K562 (cell line): ENCODE measurements at regions not wholly inside any gene's neighbourhood (a gene's known extent, or its start where the extent isn't known, plus 50 kb on each side); places are given as distances from the start of the nearest gene placed in this dataset.

Experiments used
- ATAC-seq: fragments of 200-7000 bp; cut with Tn5 transposase; 3 replicates; pipeline ENCODE4 v1.9.1; 2020; ENCODE audit warnings: moderate library complexity
- BruUV-seq: library from RNA; stranded (reverse); fragments of 400-500 nt; replicated peaks from 2 replicates; lab custom pipeline; 2021; lab: Mats Ljungman, UMichigan
- CTCF ChIA-PET: fragments of 300-600 bp; formaldehyde crosslinking; extraction: SDS; loops from one replicate; lab custom pipeline; 2021; ENCODE audit warnings: low intra/inter-chr PET ratio; lab: Yijun Ruan, JAX
- POLR2A ChIA-PET: fragments of 300-600, 350-650 bp; sonication (Branson Sonifier 250); formaldehyde crosslinking; extraction: SDS; loops from one replicate; lab custom pipeline; 2021; ENCODE audit warnings: antibody characterized with exemption, inconsistent platforms; lab: Yijun Ruan, JAX
- DNase-seq, 4 experiments: peaks; one replicate each; pipeline versions ENCODE4 v3.0.0 to v3.0.0-alpha.2; 2011 to 2018; ENCODE audit warnings: low spot score in 3 of 4, mixed read lengths in 3 of 4; ENCODE audit errors: extremely low read depth in 1 of 4
- FAIRE-seq: peaks from 2 replicates; lab custom pipeline; 2011; peaks lifted over from hg19 to GRCh38; lab: Jason Lieb, UNC
- H2AFZ ChIP-seq: 2 replicates; pipeline ENCODE4 v1.6.0; 2011; ENCODE audit warnings: low read depth, low read length, control low read depth, inconsistent platforms
- H3K27ac ChIP-seq: fragments of 200-600 bp; 3 replicates; pipeline ENCODE4 v1.8.0; 2011; ENCODE audit warnings: low read depth, mild to moderate bottlenecking, control low read depth, inconsistent platforms, low read length, moderate library complexity, mixed read lengths; ENCODE audit errors: extremely low read depth
- H3K27me3 ChIP-seq, 2 experiments: fragments of 300-600 bp in 1 of 2; 2 replicates in 1 of 2; 3 replicates in 1 of 2; pipeline versions ENCODE4 v1.6.0 to v1.8.0; 2011; ENCODE audit warnings: inconsistent platforms in 2 of 2, low read length in 2 of 2, mild to moderate bottlenecking in 1 of 2, mixed read lengths in 1 of 2, moderate library complexity in 1 of 2; ENCODE audit not compliant: control insufficient read depth in 2 of 2, insufficient read depth in 2 of 2
- H3K36me3 ChIP-seq: fragments of 300-600 bp; 3 replicates; pipeline ENCODE4 v1.8.0; 2011; ENCODE audit warnings: mild to moderate bottlenecking, low read length, inconsistent platforms; ENCODE audit not compliant: control insufficient read depth, insufficient read depth
- H3K4me1 ChIP-seq, 2 experiments: fragments of 200-600 bp in 1 of 2; replicated peaks in 1 of 2; 2 replicates in 1 of 2; 3 replicates in 1 of 2; pipeline versions ENCODE4 v1.5.1 to v1.8.0; 2011; ENCODE audit warnings: inconsistent platforms in 2 of 2, low read length in 2 of 2, mild to moderate bottlenecking in 1 of 2, mixed read lengths in 1 of 2, moderate library complexity in 1 of 2; ENCODE audit not compliant: control insufficient read depth in 2 of 2, insufficient read depth in 2 of 2
- H3K4me2 ChIP-seq: 2 replicates; pipeline ENCODE4 v1.6.1; 2011; ENCODE audit warnings: low read length, control low read depth, inconsistent platforms, mixed read lengths; ENCODE audit not compliant: insufficient read depth
- H3K4me3 ChIP-seq: fragments of 200-600 bp; sonication (generic), shearing (Covaris generic); 2 replicates; pipeline ENCODE4 v1.5.1; 2016; ENCODE audit warnings: control low read depth, inconsistent platforms
- H3K79me2 ChIP-seq: fragments of 200-600 bp; 3 replicates; pipeline ENCODE4 v1.8.0; 2011; ENCODE audit warnings: low read length, inconsistent platforms; ENCODE audit not compliant: control insufficient read depth, insufficient read depth
- H3K9ac ChIP-seq, 2 experiments: 2 replicates each; pipeline versions ENCODE4 v1.6.0 to v1.6.1; 2011; ENCODE audit warnings: low read depth in 2 of 2, low read length in 2 of 2, control low read depth in 1 of 2, inconsistent platforms in 1 of 2, mild to moderate bottlenecking in 1 of 2, mixed read lengths in 1 of 2; ENCODE audit not compliant: insufficient read depth in 1 of 2
- H3K9me1 ChIP-seq: one replicate; pipeline ENCODE4 v1.6.0; 2011; ENCODE audit warnings: inconsistent platforms, mild to moderate bottlenecking, low read length, moderate library complexity; ENCODE audit not compliant: control insufficient read depth, insufficient read depth
- H3K9me3 ChIP-seq: replicated peaks from 2 replicates; pipeline ENCODE4 v1.5.1; 2011; ENCODE audit warnings: low read depth, low read length, inconsistent platforms; ENCODE audit not compliant: control insufficient read depth, insufficient read depth
- H4K20me1 ChIP-seq: replicated peaks from 2 replicates; pipeline ENCODE4 v1.6.1; 2011; ENCODE audit warnings: low read length, inconsistent platforms, mixed read lengths; ENCODE audit not compliant: control insufficient read depth, insufficient read depth
- ASH1L ChIP-seq: fragments of 450-650 bp; IDR thresholded peaks from 2 replicates; pipeline ENCODE4 v1.6.1; 2018; ENCODE audit warnings: borderline replicate concordance, mild to moderate bottlenecking, low read depth; ENCODE audit not compliant: partially characterized antibody
- DMBX1 ChIP-seq: fragments of 250-450 bp; sonication (Bioruptor Pico); IDR thresholded peaks from 2 replicates; pipeline ENCODE4 v1.8.0; 2022; ENCODE audit warnings: inconsistent platforms, mild to moderate bottlenecking, moderate library complexity, borderline replicate concordance
- E2F6 ChIP-seq, 2 experiments: IDR thresholded peaks; 2 replicates each; pipeline ENCODE4 v1.6.1; 2011; ENCODE audit warnings: borderline replicate concordance in 1 of 2, control low read depth in 1 of 2, low read depth in 1 of 2, low read length in 1 of 2, mild to moderate bottlenecking in 1 of 2, mixed read lengths in 1 of 2, moderate library complexity in 1 of 2; ENCODE audit not compliant: insufficient read depth in 1 of 2, insufficient read length in 1 of 2, poor library complexity in 1 of 2, severe bottlenecking in 1 of 2; ENCODE audit errors: extremely low read depth in 1 of 2
- EZH2 ChIP-seq: IDR thresholded peaks from 2 replicates; pipeline ENCODE4 v1.6.1; 2012; ENCODE audit warnings: low read depth, mild to moderate bottlenecking, inconsistent platforms, low read length, borderline replicate concordance
- KLF6 ChIP-seq: fragments of 250-450 bp; sonication (Bioruptor Pico); IDR thresholded peaks from 2 replicates; pipeline ENCODE4 v1.4.0; 2020; ENCODE audit warnings: mild to moderate bottlenecking, moderate library complexity, borderline replicate concordance
- PHB2 ChIP-seq: fragments of 450-650 bp; IDR thresholded peaks from 2 replicates; pipeline ENCODE4 v1.6.1; 2017; ENCODE audit warnings: low read depth
- RFX7 ChIP-seq: fragments of 250-450 bp; sonication (Bioruptor Pico); IDR thresholded peaks from 2 replicates; pipeline ENCODE4 v1.5.1; 2021; ENCODE audit warnings: mild to moderate bottlenecking
- SMAD3 ChIP-seq: fragments of 450-650 bp; formaldehyde crosslinking; conservative IDR thresholded peaks from 2 replicates; pipeline ENCODE4 v1.4.0; 2020; ENCODE audit warnings: mild to moderate bottlenecking
- TBP ChIP-seq: optimal IDR thresholded peaks from 2 replicates; pipeline ENCODE3; 2011; ENCODE audit warnings: low read depth, low read length, improper control_type of control experiment
- YBX1 ChIP-seq: fragments of 450-650 bp; IDR thresholded peaks from 2 replicates; pipeline ENCODE4 v1.7.1; 2016; ENCODE audit warnings: mild to moderate bottlenecking
- ZBTB1 ChIP-seq: sonication (generic); formaldehyde crosslinking; IDR thresholded peaks from 2 replicates; pipeline ENCODE4 v1.8.1; 2023; ENCODE audit warnings: missing genetic modification reagents, low read depth, mild to moderate bottlenecking, borderline replicate concordance
- ZBTB17 ChIP-seq: fragments of 450-650 bp; formaldehyde crosslinking; IDR thresholded peaks from 2 replicates; pipeline ENCODE4 v1.4.0; 2020; ENCODE audit warnings: mild to moderate bottlenecking
- ZNF347 ChIP-seq: fragments of 450-650 bp; formaldehyde crosslinking; IDR thresholded peaks from 2 replicates; pipeline ENCODE4 v1.4.0; 2020; ENCODE audit warnings: low read depth, mild to moderate bottlenecking, moderate library complexity
- ZNF57 ChIP-seq: fragments of 450-650 bp; formaldehyde crosslinking; IDR thresholded peaks from 2 replicates; pipeline ENCODE4 v1.4.0; 2020; ENCODE audit warnings: mild to moderate bottlenecking, moderate library complexity
- ZNF77 ChIP-seq: fragments of 250-450 bp; sonication (Bioruptor Pico); IDR thresholded peaks from 2 replicates; pipeline ENCODE4 v1.5.0; 2020
- WGBS: fragments of 100-300 bp; shearing (Covaris generic); methylation state at CpG from one replicate; pipeline ENCODE4 v1.1.6; 2016; ENCODE audit warnings: low coverage, mixed read lengths; ENCODE audit not compliant: insufficient coverage; ENCODE audit errors: missing lambda C conversion rate; 5-methylcytosine and 5-hydroxymethylcytosine counted together
- in situ Hi-C: fragments of 300-500 bp; cut with MboI; formaldehyde crosslinking; loops from 4 replicates; pipeline ENCODE4 v1.15.0; 2018; ENCODE audit warnings: inconsistent platforms, mixed read lengths
- intact Hi-C: fragments of 100-400 bp; cut with micrococcal nuclease; formaldehyde crosslinking; loops from 2 replicates; pipeline ENCODE4 v1.14.2; 2022
- TF ChIP-seq, protein P1 (sequence below): fragments of 450-650 bp; IDR thresholded peaks from 2 replicates; pipeline ENCODE4 v1.6.1; 2016
- TF ChIP-seq, protein P2 (sequence below): fragments of 250-450 bp; sonication (Bioruptor Pico); IDR thresholded peaks from 2 replicates; pipeline ENCODE4 v1.4.0; 2020; ENCODE audit warnings: mild to moderate bottlenecking, moderate library complexity, borderline replicate concordance

GRCh38 chr17:72222661-72223380 is 102.0 kb downstream of the SOX9 start:
- intact Hi-C loops: no loop called here
- Histone ChIP-seq H3K4me3 (no peak overlapping the region), H3K79me2 (no peaks in the 10 kb centered on the region), H2AFZ (no peak overlapping the region)
- no peak for TF ChIP-seq EZH2
- no peak for TF ChIP-seq KLF6
- TF ChIP-seq E2F6 (IDR thresholded peaks at IDR 0.05; ENCODE audit: borderline replicate concordance in 1 of 2, extremely low read depth in 1 of 2, insufficient read depth in 1 of 2, insufficient read length in 1 of 2, low read depth in 1 of 2, low read length in 1 of 2, poor library complexity in 1 of 2, severe bottlenecking in 1 of 2): no peak
- TF ChIP-seq ZBTB17 (CRISPR knock-in tag): no peak
- no peak for TF ChIP-seq PHB2
- TF ChIP-seq ASH1L: no peak
- TF ChIP-seq SMAD3 (CRISPR knock-in tag): no peak
- TF ChIP-seq ZNF57 (CRISPR knock-in tag): no peak
- TF ChIP-seq ZBTB1 (CRISPR knock-in tag): no peak
- TF ChIP-seq DMBX1 (CRISPR knock-in tag): no peak
- TF ChIP-seq ZNF77: no peak
- TF ChIP-seq RFX7 (CRISPR knock-in tag): no peak
- TF ChIP-seq, protein P1, sequence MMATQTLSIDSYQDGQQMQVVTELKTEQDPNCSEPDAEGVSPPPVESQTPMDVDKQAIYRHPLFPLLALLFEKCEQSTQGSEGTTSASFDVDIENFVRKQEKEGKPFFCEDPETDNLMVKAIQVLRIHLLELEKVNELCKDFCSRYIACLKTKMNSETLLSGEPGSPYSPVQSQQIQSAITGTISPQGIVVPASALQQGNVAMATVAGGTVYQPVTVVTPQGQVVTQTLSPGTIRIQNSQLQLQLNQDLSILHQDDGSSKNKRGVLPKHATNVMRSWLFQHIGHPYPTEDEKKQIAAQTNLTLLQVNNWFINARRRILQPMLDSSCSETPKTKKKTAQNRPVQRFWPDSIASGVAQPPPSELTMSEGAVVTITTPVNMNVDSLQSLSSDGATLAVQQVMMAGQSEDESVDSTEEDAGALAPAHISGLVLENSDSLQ: no peak
- TF ChIP-seq TBP: no peak
- TF ChIP-seq, protein P2, sequence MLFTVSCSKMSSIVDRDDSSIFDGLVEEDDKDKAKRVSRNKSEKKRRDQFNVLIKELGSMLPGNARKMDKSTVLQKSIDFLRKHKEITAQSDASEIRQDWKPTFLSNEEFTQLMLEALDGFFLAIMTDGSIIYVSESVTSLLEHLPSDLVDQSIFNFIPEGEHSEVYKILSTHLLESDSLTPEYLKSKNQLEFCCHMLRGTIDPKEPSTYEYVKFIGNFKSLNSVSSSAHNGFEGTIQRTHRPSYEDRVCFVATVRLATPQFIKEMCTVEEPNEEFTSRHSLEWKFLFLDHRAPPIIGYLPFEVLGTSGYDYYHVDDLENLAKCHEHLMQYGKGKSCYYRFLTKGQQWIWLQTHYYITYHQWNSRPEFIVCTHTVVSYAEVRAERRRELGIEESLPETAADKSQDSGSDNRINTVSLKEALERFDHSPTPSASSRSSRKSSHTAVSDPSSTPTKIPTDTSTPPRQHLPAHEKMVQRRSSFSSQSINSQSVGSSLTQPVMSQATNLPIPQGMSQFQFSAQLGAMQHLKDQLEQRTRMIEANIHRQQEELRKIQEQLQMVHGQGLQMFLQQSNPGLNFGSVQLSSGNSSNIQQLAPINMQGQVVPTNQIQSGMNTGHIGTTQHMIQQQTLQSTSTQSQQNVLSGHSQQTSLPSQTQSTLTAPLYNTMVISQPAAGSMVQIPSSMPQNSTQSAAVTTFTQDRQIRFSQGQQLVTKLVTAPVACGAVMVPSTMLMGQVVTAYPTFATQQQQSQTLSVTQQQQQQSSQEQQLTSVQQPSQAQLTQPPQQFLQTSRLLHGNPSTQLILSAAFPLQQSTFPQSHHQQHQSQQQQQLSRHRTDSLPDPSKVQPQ: no peak
- no peak for TF ChIP-seq YBX1
- TF ChIP-seq ZNF347 (CRISPR knock-in tag): no peak
- TF ChIP-seq, all 486 proteins: peak for 0
- no peaks in the 10 kb centered on the region for H3K4me1 ChIP-seq
- BruUV-seq: no TSS peak
- ChIA-PET POLR2A (no interaction called here), CTCF (no interaction called here)
- no peak overlapping the region for H3K9ac ChIP-seq
- no peak for ATAC-seq
- no peaks in the 10 kb centered on the region for H3K36me3 ChIP-seq
- no peak for FAIRE-seq
- H3K9me3 ChIP-seq: no peaks in the 10 kb centered on the region
- in situ Hi-C loops: no loop called here
- no peak for DNase-seq
- WGBS: 0% methylated on average over 2 of the region's 2 CpGs
- no peaks in the 10 kb centered on the region for H3K9me1 ChIP-seq
- H3K4me2 ChIP-seq: no peak overlapping the region
- no peaks in the 10 kb centered on the region; a peak in 1 of 5 replicates for H3K27me3 ChIP-seq
- no peaks in the 10 kb centered on the region for H4K20me1 ChIP-seq
- no peak overlapping the region for H3K27ac ChIP-seq
